ENCODE measurements at regions not wholly inside any gene's neighbourhood (a gene's known extent, or its start where the extent isn't known, plus 50 kb on each side); places are given as distances from the start of the nearest gene placed in this dataset.
"Not testable (repeated sequence)": the region's sequence is repeated elsewhere in the genome, so short reads cannot be mapped to it uniquely, and the experiment has no call there.

DNA sequence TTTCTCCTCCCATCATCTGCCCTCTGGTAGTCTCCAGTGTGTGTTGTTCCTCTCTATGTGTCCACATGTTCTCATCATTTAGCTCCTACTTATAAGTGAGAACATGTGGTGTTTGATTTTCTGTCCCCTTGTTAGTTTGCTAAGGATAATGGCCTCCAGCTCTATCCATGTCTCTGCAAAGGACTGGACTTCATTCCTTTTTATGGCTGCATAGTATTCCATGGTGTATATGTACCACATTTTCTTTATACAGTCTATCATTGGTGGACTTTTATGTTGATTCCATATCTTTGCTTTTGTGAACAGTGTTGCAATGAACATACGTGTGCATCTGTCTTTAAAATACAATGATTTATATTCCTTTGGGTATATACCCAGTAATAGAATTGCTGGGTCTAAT is 143.5 kb upstream of the PDE4B start:
- CTCF ChIA-PET, H3K9me3 Mint-ChIP-seq: not testable (repeated sequence)

GRCh38 chr1:65650682-65651081 is 142.0 kb upstream of the PDE4B start:
- no peak for DNase-seq
- no peaks in the 10 kb centered on the region for H3K27me3 Mint-ChIP-seq
- H3K36me3 Mint-ChIP-seq = no peaks in the 10 kb centered on the region
- H3K9me3 Mint-ChIP-seq = peaks cover 3% of the 10 kb centered on the region
- CTCF ChIA-PET = no interaction called here
- no peak overlapping the region for H3K4me3 Mint-ChIP-seq
- H3K27ac Mint-ChIP-seq = no peak overlapping the region
- H3K4me1 Mint-ChIP-seq = no peaks in the 10 kb centered on the region

More for the DNA sequence above, 143.5 kb upstream of the PDE4B start:
- H3K27ac Mint-ChIP-seq, H3K27me3 Mint-ChIP-seq, H3K36me3 Mint-ChIP-seq, H3K4me3 Mint-ChIP-seq, H3K4me1 Mint-ChIP-seq, DNase-seq: not testable (repeated sequence)

DNA sequence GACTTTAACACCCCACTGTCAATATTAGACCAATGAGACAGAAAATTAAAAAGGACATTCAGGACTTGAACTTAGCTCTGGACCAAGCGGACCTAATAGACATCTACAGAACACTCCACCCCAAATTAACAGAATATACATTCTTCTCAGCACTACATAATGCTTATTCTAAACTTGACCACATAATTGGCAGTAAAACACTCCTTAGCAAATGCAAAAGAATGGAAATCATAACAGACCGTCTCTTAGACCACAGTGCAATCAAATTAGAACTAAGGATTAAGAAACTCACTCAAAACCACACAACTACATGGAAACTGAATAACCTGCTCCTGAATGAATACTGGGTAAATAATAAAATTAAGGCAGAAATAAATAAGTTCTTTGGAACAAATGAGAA is 138.2 kb upstream of the PDE4B start:
- DNase-seq, H3K36me3 Mint-ChIP-seq, CTCF ChIA-PET, H3K27ac Mint-ChIP-seq, H3K4me1 Mint-ChIP-seq, H3K27me3 Mint-ChIP-seq, H3K4me3 Mint-ChIP-seq, H3K9me3 Mint-ChIP-seq: not testable (repeated sequence)

DNA sequence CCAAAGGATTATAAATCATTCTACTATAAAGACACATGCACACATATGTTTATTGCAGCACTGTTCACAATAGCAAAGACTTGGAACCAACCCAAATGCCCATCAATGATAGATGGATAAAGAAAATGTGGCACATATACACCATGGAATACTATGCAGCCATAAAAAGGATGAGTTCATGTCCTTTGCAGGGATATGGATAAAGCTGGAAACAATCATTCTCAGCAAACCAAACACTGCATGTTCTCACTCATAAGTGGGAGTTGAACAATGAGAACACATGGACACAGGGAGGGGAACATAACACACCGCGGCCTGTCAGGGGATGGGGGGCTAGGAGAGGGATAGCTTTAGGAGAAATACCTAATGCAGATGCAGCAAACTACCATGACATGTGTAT is 135.1 kb upstream of the PDE4B start:
- CTCF ChIA-PET, H3K9me3 Mint-ChIP-seq, H3K27ac Mint-ChIP-seq, DNase-seq, H3K27me3 Mint-ChIP-seq, H3K4me3 Mint-ChIP-seq, H3K4me1 Mint-ChIP-seq, H3K36me3 Mint-ChIP-seq: not testable (repeated sequence)

- DNase-seq = no peak
- CTCF ChIA-PET = no interaction called here
- no peak overlapping the region for H3K27ac Mint-ChIP-seq
- H3K27me3 Mint-ChIP-seq = no peaks in the 10 kb centered on the region
- no peaks in the 10 kb centered on the region for H3K9me3 Mint-ChIP-seq
- no peaks in the 10 kb centered on the region for H3K36me3 Mint-ChIP-seq
- H3K4me1 Mint-ChIP-seq = no peaks in the 10 kb centered on the region
- H3K4me3 Mint-ChIP-seq = no peak overlapping the region
These were observed 134.6 kb upstream of the PDE4B start for GRCh38 chr1:65658122-65658521.

DNA sequence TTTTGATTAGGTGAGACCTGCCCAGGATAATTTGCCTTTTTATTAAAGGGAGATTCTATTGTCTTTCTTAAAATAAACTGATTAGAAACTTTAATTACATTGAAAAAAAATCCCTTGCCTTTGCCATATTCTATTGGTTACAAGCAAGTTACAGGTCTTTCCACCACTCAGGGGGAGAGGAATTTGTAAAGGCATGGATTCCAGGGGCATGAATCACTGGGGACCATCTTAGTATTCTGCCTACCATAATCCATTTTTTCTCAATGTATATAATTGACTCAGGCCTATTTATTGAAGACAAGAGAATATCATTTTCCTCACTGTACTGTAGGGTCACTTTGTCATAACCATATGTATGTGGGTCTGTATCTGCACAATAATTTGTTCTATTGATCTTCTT is 124.3 kb upstream of the PDE4B start:
- Mint-ChIP-seq H3K4me3 (no peak overlapping the region), H3K36me3 (no peaks in the 10 kb centered on the region), H3K27ac (no peak overlapping the region), H3K9me3 (peaks cover 7% of the 10 kb centered on the region), H3K4me1 (no peaks in the 10 kb centered on the region), H3K27me3 (peaks cover 5% of the 10 kb centered on the region)
- DNase-seq = no peak
- CTCF ChIA-PET = no interaction called here

- Mint-ChIP-seq H3K4me3 (no peak overlapping the region), H3K27me3 (peaks cover 5% of the 10 kb centered on the region), H3K9me3 (peaks cover 7% of the 10 kb centered on the region), H3K27ac (no peak overlapping the region), H3K4me1 (no peaks in the 10 kb centered on the region), H3K36me3 (no peaks in the 10 kb centered on the region)
- DNase-seq = no peak
- CTCF ChIA-PET = no interaction called here
These were observed 122.2 kb upstream of the PDE4B start for GRCh38 chr1:65670518-65670917.

GRCh38 chr1:65674522-65674921 is 118.2 kb upstream of the PDE4B start:
- no peaks in the 10 kb centered on the region for H3K9me3 Mint-ChIP-seq
- CTCF ChIA-PET = no interaction called here
- H3K4me1 Mint-ChIP-seq = no peaks in the 10 kb centered on the region

DNA sequence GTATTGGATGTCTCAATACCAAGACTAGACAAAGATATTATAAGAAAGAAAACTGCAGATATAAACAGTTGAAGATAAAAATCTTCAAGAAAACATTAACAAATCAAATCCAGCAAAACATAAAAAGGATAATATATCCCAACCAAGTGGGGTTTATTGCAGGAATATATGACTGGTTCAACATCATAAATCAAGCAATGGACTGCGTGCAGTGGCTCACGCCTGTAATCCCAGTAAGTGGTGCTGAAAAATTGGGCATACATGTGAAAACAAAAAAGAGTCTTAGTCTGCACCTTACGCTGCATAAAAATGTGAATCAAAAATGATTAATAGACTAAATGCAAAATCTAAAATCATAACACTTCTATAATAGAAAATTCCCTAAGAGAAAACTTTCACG is 112.9 kb upstream of the PDE4B start:
- no peaks in the 10 kb centered on the region for H3K36me3 Mint-ChIP-seq
- CTCF ChIA-PET = no interaction called here
- no peak for DNase-seq
- no peaks in the 10 kb centered on the region for H3K9me3 Mint-ChIP-seq
- H3K4me3 Mint-ChIP-seq = no peak overlapping the region
- H3K27ac Mint-ChIP-seq = no peak overlapping the region
- no peaks in the 10 kb centered on the region for H3K27me3 Mint-ChIP-seq
- H3K4me1 Mint-ChIP-seq = no peaks in the 10 kb centered on the region

More at GRCh38 chr1:65674522-65674921, 118.2 kb upstream of the PDE4B start:
- H3K4me3 Mint-ChIP-seq = no peak overlapping the region
- DNase-seq = no peak
- no peak overlapping the region for H3K27ac Mint-ChIP-seq
- H3K36me3 Mint-ChIP-seq = no peaks in the 10 kb centered on the region
- no peaks in the 10 kb centered on the region for H3K27me3 Mint-ChIP-seq

GRCh38 chr1:65681096-65681495 is 111.6 kb upstream of the PDE4B start:
- Mint-ChIP-seq H3K9me3 (no peaks in the 10 kb centered on the region), H3K27me3 (peaks cover 9% of the 10 kb centered on the region), H3K4me1 (no peaks in the 10 kb centered on the region), H3K36me3 (no peaks in the 10 kb centered on the region), H3K27ac (no peak overlapping the region), H3K4me3 (no peak overlapping the region)
- no peak for DNase-seq
- CTCF ChIA-PET = no interaction called here

GRCh38 chr1:65687428-65688214 is 105.1 kb upstream of the PDE4B start:
- Mint-ChIP-seq H3K4me1 (peaks cover 5% of the 10 kb centered on the region), H3K27me3 (peaks cover 14% of the 10 kb centered on the region), H3K4me3 (no peak overlapping the region), H3K9me3 (no peaks in the 10 kb centered on the region), H3K27ac (no peak overlapping the region), H3K36me3 (no peaks in the 10 kb centered on the region)
- CTCF ChIA-PET = interaction anchor here (0.6 to 6.1 kb wide), 32 partner anchors 9 to 763 kb away, joined by 3 to 69 read pairs (median 4); no protein-coding TSS in a partner anchor
- peak; percentile 81 for DNase-seq

- peaks cover 14% of the 10 kb centered on the region for H3K27me3 Mint-ChIP-seq
- CTCF ChIA-PET = interaction anchor here (0.6 to 6.1 kb wide), 27 partner anchors 9 to 762 kb away, joined by 3 to 69 read pairs (median 4); no protein-coding TSS in a partner anchor
- H3K27ac Mint-ChIP-seq = no peak overlapping the region
- no peak for DNase-seq
- peaks cover 5% of the 10 kb centered on the region for H3K4me1 Mint-ChIP-seq
- H3K36me3 Mint-ChIP-seq = no peaks in the 10 kb centered on the region
- H3K4me3 Mint-ChIP-seq = no peak overlapping the region
- H3K9me3 Mint-ChIP-seq = no peaks in the 10 kb centered on the region
These were observed 104.5 kb upstream of the PDE4B start for GRCh38 chr1:65688215-65688566.

- peaks cover 14% of the 10 kb centered on the region for H3K27me3 Mint-ChIP-seq
- DNase-seq = no peak
- H3K36me3 Mint-ChIP-seq = no peaks in the 10 kb centered on the region
- peaks cover 5% of the 10 kb centered on the region for H3K4me1 Mint-ChIP-seq
- no peaks in the 10 kb centered on the region for H3K9me3 Mint-ChIP-seq
- CTCF ChIA-PET = interaction anchor here (1.2 kb wide), 1 partner anchor 638 kb away, joined by 3 read pairs; no protein-coding TSS in a partner anchor
- no peak overlapping the region for H3K4me3 Mint-ChIP-seq
- no peak overlapping the region for H3K27ac Mint-ChIP-seq
These were observed 103.8 kb upstream of the PDE4B start for GRCh38 chr1:65688848-65689247.

DNA sequence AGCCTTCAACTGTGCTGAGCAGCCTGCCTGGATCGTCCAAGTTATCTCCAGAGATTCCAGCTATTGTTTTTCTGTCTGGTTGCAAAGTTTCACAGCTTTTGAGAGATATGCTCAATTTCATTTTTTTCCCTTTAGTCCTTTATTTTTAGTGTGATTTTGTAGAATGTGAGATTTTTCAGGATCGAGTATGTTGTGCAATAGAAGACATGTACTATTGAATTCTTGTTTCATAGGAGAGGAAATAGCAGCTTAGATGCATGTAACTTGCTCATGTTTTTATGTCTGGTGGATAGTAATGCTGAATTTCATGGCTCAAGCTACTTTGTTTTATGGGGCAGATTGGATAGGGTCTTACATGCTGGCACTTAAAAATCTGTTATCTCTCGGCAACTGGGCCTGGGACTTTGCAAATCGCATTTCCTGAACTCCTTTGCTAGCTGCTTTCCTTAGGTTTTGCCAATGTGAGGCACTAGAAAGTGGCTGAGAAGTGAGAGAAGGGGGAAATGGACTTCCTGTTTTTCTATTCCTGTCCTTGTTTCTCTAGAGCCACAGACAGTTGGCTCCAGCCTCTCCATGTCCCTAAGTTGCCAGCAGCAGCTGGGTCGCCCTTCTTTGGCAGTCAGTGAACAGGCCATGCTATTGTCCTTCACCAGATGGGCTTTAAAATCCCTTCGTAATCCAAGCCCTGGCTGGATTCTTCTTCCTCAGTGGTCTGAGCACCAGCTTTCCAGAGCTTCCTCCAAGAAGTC is 101.4 kb upstream of the PDE4B start:
- no peak for DNase-seq
- Mint-ChIP-seq H3K27ac (no peak overlapping the region), H3K4me1 (peaks cover 5% of the 10 kb centered on the region), H3K27me3 (peaks cover 5% of the 10 kb centered on the region), H3K36me3 (no peaks in the 10 kb centered on the region), H3K9me3 (no peaks in the 10 kb centered on the region), H3K4me3 (no peak overlapping the region)
- CTCF ChIA-PET = interaction anchor here (0.9 to 1.6 kb wide), 4 partner anchors 9 to 629 kb away, joined by 3 to 5 read pairs (median 3); no protein-coding TSS in a partner anchor

DNA sequence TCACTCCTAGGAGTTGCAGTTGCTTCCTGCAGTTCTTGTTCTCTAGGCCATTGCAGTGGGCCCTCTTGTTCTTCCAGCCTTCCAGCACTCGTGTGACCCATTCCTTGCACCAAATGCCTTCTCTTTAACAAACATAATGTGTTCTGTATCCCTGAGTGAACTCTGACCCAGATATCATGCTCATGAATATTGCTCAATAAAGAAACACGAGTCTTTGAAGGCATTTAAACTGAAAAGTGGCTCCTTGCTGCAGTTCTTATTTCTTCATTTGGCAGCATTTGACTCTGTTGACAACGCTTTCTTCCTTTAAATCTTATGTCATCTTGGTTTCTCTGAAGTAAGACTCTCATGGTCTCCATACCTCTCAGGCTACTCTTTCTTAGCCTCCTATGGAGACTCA is 100.7 kb upstream of the PDE4B start:
- Mint-ChIP-seq H3K36me3 (no peaks in the 10 kb centered on the region), H3K27ac (no peak overlapping the region), H3K4me3 (no peak overlapping the region), H3K4me1 (peaks cover 5% of the 10 kb centered on the region), H3K9me3 (no peaks in the 10 kb centered on the region), H3K27me3 (peaks cover 5% of the 10 kb centered on the region)
- CTCF ChIA-PET = interaction anchor here (0.9 kb wide), 1 partner anchor 617 kb away, joined by 3 read pairs; no protein-coding TSS in a partner anchor
- DNase-seq = no peak
